ENCODE measurements at regions not wholly inside any gene's neighbourhood (a gene's known extent, or its start where the extent isn't known, plus 50 kb on each side); places are given as distances from the start of the nearest gene placed in this dataset.

DNA sequence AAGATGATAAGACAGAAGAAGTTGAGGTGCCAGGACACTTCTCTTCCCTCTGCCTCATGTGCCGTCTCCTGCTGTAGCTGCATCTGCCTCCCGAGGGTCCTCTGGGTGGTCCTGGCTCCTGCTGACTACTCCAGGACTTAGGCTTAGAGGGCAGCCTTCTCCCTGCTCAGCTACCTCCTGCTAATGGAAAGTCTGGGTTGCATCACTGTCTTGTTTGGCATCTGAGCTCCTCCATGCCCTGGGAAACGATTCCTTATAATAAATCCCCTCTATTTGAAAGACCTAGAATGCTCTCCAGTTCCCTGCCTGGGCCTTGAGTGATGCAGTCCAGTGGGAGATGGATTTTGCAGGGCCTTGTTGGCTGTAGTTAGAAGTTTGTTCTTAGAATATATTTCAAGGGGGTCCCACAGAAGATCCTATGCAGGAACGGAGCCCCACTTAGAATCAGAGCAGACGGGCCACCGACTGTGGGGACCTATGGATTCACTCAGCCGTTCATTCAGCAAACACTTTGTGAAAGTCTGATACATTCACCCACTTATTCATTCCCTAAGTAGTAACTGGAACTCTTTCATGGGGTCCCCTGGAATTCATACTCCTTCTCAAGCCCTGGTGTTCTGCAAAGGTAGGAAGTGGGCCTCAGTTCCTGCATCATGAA, 269.8 kb upstream of the HDAC4 start:
- H3K9me3 ChIP-seq, result no peaks in the 10 kb centered on the region
- H3K36me3 ChIP-seq (replicated peaks in 1 of 2; ENCODE audit: insufficient read depth in 1 of 2, low read depth in 2 of 2), result no peaks in the 10 kb centered on the region
- no peak for ATAC-seq
- no peak overlapping the region for H3K27ac ChIP-seq
- intact Hi-C loops (cut with DNase I), result no loop called here
- no peak for DNase-seq
- no peak for TF ChIP-seq POLR2A (IDR thresholded peaks at IDR 0.05)
- TF ChIP-seq, protein P1, sequence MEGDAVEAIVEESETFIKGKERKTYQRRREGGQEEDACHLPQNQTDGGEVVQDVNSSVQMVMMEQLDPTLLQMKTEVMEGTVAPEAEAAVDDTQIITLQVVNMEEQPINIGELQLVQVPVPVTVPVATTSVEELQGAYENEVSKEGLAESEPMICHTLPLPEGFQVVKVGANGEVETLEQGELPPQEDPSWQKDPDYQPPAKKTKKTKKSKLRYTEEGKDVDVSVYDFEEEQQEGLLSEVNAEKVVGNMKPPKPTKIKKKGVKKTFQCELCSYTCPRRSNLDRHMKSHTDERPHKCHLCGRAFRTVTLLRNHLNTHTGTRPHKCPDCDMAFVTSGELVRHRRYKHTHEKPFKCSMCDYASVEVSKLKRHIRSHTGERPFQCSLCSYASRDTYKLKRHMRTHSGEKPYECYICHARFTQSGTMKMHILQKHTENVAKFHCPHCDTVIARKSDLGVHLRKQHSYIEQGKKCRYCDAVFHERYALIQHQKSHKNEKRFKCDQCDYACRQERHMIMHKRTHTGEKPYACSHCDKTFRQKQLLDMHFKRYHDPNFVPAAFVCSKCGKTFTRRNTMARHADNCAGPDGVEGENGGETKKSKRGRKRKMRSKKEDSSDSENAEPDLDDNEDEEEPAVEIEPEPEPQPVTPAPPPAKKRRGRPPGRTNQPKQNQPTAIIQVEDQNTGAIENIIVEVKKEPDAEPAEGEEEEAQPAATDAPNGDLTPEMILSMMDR (IDR thresholded peaks at IDR 0.05), result no peak
- WGBS, 2 donors, result 70 to 81% methylated on average over 7 of the region's 7 CpGs
- no peak overlapping the region for H3K4me3 ChIP-seq
- H3K27me3 ChIP-seq, result no peaks in the 10 kb centered on the region
- H3K4me1 ChIP-seq, result no peaks in the 10 kb centered on the region

DNA sequence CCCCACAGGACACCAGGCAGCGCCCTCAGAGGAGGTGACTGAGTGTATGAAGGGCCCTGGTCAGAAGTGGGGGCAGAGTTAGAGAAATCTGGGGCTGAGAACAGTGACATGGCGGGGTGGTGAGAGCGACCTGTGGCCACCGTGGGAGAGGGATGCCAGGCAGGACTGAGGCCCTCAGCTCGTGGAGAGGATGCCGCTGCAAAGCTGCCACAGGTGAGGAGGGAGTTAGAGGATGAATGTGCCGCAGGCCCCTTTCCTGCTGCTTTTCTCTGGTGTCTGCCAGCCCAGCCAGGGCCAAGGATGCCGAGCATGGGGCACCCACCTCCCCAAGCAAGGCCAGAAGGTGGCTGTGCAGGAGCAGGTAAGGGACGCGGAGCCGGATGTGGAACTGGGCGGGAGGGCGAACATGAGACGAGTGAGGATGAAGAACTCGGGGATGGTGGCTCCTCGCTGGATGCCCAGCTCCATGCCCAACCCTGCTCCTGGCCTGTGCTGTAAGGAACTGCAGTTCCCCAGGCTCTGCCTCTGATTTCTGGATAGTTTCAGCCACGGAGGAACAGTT, 269.2 kb upstream of the HDAC4 start:
- ATAC-seq, result no peak
- H3K36me3 ChIP-seq (replicated peaks in 1 of 2; ENCODE audit: insufficient read depth in 1 of 2, low read depth in 2 of 2), result no peaks in the 10 kb centered on the region
- no peak for DNase-seq
- 80 to 83% methylated on average over 17 of the region's 17 CpGs for WGBS, 2 donors
- intact Hi-C loops (cut with DNase I), result no loop called here
- TF ChIP-seq, protein P1 (IDR thresholded peaks at IDR 0.05), result no peak
- no peaks in the 10 kb centered on the region for H3K9me3 ChIP-seq
- H3K4me3 ChIP-seq, result no peak overlapping the region
- H3K4me1 ChIP-seq, result no peaks in the 10 kb centered on the region
- H3K27ac ChIP-seq, result no peak overlapping the region
- H3K27me3 ChIP-seq, result no peaks in the 10 kb centered on the region

DNA sequence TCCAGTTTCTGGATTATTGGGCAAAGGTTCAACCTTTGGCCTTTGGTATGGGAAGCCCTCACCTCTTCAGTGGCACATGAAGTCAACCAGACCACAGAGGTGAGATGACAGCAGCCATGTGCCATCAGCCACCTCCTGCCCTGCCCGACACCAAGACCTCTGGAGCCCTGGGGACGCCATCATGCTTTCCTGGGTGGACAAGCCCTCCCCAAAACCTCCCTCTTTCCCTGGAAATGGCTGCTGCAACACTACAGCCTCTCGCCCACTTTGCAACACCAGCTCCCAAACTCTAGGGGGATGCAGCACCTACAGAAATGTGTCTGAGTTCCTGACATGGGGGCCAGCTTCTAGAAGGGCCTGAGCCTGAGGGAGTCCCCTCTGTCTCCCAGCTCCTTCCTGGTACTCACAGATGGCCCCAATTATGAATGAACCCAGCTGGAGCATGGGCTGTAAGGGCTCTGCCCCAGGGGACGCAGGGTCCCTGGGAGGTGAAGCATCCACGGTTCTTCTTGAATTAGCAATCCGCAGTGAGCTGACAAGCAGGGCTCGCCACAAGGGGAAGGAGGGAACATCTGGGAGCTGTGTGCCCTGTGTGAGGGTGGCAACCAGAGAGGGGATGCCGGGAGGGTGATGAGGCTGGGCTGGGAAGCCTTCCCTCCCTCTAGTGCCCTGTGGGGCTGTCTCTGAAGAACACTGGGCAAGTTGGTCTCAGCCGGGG, 268.5 kb upstream of the HDAC4 start:
- H3K27ac ChIP-seq, result no peak overlapping the region
- intact Hi-C loops (cut with DNase I), result no loop called here
- no peak for DNase-seq
- TF ChIP-seq POLR2A (IDR thresholded peaks at IDR 0.05), result no peak
- TF ChIP-seq, protein P1 (IDR thresholded peaks at IDR 0.05), result no peak
- no peaks in the 10 kb centered on the region for H3K36me3 ChIP-seq (replicated peaks in 1 of 2; ENCODE audit: insufficient read depth in 1 of 2, low read depth in 2 of 2)
- no peak overlapping the region for H3K4me3 ChIP-seq
- no peak for ATAC-seq
- H3K9me3 ChIP-seq, result no peaks in the 10 kb centered on the region
- 57 to 66% methylated on average over 7 to 8 of the region's 9 CpGs for WGBS, 2 donors
- no peaks in the 10 kb centered on the region for H3K4me1 ChIP-seq
- H3K27me3 ChIP-seq, result no peaks in the 10 kb centered on the region

DNA sequence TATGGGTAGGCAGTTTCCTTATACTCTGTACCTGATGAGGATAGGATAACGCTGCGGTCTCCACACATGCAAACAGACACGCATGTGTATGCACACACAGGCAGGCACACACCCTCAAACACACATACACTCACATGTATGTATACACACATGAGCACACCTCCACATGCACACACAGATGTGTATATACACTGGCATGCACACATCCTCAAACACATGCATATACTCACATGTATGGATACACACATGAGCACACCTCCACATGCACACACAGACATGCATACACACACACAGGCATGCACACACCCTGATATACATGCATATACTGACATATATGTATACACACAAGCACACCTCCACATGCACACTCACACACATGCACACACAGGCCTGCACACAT, 267.8 kb upstream of the HDAC4 start:
- DNase-seq, result no peak
- Histone ChIP-seq H3K36me3 (replicated peaks in 1 of 2; ENCODE audit: insufficient read depth in 1 of 2, low read depth in 2 of 2) (no peaks in the 10 kb centered on the region), H3K27me3 (no peaks in the 10 kb centered on the region), H3K9me3 (no peaks in the 10 kb centered on the region), H3K27ac (no peak overlapping the region), H3K4me1 (no peaks in the 10 kb centered on the region), H3K4me3 (no peak overlapping the region)
- ATAC-seq, result no peak
- no peak for TF ChIP-seq POLR2A (IDR thresholded peaks at IDR 0.05)
- TF ChIP-seq, protein P1 (IDR thresholded peaks at IDR 0.05), result no peak
- intact Hi-C loops (cut with DNase I), result no loop called here
- 74 to 97% methylated on average over 3 of the region's 3 CpGs for WGBS, 2 donors
